DND-41 (cell line): ENCODE measurements at regions not wholly inside any gene's neighbourhood (a gene's known extent, or its start where the extent isn't known, plus 50 kb on each side); places are given as distances from the start of the nearest gene placed in this dataset.

Source experiments
- CTCF ChIP-seq: IDR thresholded peaks from 2 replicates; pipeline ENCODE4 v1.5.1; 2012; ENCODE audit warnings: borderline replicate concordance, low read length, moderate library complexity, mild to moderate bottlenecking; ENCODE audit not compliant: poor library complexity, severe bottlenecking; ENCODE audit errors: extremely low read depth
- EZH2 ChIP-seq: IDR thresholded peaks from 3 replicates; pipeline ENCODE4 v1.6.1; 2012; ENCODE audit warnings: borderline replicate concordance, low read depth, mild to moderate bottlenecking, moderate library complexity, low read length, inconsistent platforms; ENCODE audit not compliant: severe bottlenecking

- TF ChIP-seq EZH2 (no peak), CTCF (no peak)
Observed at GRCh38 chr5:167232675-167233311, 1058.7 kb upstream of the WWC1 start.
